GM04504 (cell line): ENCODE measurements at regions not wholly inside any gene's neighbourhood (a gene's known extent, or its start where the extent isn't known, plus 50 kb on each side); places are given as distances from the start of the nearest gene placed in this dataset.

Source experiments
- DNase-seq: peaks from one replicate; pipeline ENCODE4 v3.0.0-alpha.2; 2012; ENCODE audit warnings: low read depth

DNA sequence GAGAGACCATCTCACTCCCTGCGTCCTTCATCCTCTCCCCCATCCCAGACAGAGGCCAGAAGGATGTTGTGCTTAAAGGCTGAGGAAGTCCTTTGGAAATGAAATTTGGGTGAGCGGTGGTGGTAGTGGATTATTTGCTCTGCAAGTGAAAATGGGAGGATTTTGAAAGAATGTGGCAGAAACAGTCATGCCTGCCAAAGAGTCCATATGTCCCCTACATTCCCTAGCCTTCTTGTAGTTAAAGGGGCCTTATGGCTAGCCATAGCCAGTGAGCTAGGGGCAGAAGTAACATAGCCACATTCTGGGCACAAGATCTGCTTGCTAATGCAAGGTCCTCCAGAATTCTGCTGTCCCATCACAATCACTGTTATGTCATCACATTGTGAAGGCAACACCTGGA lies 360.2 kb upstream of the TSHZ3 start:
- DNase-seq, result no peak

DNA sequence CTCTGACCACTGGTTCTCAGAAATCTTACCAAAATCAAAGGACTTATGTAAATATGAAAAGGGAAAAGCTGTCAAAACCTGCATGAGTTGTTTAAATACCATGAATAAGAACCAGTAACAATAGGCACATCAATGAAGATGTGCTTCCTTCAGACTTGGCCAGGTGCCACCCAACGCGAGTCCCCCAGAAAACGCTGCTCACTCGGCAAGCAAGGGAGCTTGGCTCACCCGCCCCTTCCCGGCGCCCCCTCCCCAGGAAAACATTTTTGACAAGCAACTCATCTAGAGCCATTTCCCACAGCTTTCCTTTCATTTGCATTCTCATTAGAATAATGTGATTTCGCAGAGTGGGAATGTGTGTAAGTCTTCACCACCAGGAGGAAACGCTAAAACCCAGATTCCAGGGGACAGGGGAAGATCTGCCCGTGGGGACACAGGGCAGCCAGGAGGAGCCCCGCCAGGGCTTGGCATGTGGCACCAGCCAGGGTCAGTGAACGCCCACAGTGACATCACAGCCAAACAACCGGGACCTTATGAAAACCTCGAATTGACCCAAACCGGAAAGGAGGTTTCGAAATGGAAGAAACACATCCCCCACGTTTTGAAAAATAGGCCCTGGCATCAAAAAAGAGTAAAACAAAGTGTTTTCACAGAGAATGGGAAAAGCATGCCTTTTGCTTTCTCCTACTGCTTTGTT lies 366.2 kb upstream of the TSHZ3 start:
- no peak for DNase-seq

DNA sequence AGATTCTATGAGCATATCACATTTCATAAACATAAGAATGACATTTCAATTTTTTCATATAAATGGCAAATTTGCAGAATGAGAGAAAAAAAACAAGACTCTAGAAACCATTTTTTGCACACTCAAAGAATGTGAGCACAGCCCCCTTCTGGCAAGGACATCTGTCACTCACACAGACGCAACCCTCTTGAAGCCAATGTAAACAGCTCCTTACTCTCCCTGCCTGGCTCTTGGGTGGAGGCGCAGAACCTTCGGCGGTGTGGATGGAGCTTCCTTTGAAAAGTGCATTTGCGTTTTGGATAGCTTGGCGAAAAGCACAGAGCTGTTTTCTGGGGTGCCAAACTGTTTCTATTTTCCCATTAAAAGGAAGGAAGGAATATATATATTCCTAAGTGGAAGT lies 367.6 kb upstream of the TSHZ3 start:
- DNase-seq, result no peak

DNA sequence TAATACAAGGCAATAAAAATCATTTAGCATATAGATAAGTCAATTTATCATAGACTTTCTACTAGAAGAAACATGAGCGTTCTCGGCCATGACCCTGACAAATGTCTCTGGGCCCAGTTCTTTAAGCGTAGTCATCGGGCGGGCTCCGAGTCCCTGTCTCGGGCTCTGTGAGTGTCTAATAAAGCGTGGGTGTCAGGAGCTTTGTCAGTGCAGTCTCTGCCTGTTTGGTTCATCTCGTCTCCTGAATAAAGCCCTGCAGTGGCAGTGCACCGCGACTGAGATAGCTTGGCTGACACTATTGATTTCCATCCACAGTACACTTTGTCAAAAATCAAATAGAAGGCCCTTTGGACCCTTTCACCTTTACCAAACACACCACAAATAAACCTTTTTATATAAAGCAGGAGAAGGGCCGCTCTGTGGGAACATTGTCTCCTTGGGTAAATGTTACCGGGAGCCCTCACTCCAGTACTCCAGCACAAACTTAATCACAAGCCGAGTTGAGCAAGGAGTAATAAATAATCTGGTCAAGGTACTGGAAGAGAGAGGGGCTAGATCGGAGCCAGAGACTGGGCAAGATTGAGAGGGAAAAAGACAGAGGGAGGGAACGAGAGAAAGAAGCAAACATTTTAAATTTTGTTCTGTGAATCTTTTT lies 368.2 kb upstream of the TSHZ3 start:
- no peak for DNase-seq

DNA sequence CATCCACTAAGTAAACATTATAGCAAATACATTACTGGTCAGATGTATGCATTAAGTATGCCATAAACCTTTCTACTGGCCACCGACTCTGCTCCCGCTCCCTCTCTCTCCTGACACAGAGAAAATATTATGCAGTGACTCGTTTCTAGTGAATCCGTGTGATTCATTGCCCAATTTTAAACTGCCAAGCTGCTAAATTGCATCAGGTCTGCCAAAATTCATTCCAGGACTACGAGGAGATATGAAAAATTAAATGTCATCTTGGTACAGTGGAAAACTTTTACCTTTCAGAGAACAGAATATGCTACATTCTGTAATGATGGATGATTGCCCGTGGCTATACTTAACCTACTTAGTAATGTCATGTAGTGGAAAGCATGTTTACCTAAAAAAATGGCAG lies 368.8 kb upstream of the TSHZ3 start:
- no peak for DNase-seq

DNA sequence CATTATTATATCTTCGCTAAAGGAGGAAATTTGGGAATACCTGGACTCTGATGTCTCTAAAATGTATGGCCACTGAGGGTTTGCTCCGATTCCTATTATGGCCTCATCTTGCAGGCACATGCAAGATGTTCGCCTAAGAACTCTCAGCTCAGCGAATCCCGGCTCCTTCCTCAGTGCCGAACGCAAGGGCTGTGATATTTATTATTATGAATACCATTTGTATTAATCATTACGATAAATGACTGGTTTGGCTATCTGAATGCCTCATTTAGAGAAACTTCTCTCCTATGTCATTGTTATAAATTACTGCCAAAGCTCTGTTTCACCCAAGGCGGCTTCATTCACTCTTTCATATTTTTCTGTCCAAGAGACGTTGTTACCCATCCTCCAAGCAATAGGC lies 369.7 kb upstream of the TSHZ3 start:
- no peak for DNase-seq

DNA sequence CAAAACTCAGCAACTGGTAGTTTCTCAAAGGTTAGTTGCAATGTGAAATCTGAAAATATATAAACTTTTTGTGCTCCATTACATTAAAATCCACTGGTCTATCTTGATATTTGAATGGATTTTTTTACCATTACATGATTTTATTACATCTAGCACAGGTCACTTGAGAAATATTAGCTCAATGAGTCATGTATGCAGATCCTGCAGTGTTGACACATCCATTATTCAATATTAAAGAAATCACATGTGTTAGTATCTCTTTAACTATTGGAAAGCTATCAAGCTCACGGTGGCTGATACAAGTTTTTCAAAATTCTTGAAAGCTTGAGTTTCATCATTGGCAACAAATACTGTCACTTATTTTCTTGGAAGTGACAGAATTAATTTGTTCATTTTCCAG lies 373.9 kb upstream of the TSHZ3 start:
- no peak for DNase-seq

DNA sequence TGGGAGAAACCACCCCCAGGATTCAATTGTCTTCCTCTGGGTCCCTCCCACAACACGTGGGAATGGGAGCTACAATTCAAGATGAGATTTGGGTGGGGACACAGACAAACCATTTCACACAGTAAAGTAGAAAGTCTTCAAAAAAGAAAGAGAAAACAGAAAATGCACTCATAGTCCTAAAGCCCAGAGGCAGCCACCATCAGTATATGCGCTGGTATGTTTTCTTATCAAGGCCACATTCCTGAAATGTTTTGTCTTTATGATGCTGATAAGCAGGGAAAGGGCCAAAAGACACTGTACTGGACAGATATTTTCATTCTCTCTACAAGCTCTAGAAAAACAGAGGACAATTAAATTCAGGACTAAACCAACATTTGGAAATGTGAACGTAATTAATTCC lies 375.8 kb upstream of the TSHZ3 start:
- DNase-seq, result no peak

DNA sequence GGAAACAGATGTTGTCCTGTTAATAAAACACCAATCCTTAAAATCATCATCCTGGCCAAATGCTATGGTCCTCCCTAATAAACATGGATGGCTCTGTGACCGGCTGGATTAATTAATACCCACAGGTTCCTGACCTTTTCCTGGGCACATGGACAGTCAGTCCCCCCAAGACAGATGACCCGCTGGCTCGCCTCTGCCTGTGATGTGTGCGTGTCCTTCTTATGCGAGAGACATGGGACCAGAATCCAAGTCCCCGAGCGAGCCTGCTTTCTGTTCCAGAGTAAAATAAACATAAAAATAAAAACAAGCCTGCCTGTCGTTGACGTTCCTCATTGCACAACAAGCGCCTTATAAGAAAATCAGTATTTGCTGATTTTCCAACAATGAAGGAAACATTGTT lies 378.3 kb upstream of the TSHZ3 start:
- no peak for DNase-seq

DNA sequence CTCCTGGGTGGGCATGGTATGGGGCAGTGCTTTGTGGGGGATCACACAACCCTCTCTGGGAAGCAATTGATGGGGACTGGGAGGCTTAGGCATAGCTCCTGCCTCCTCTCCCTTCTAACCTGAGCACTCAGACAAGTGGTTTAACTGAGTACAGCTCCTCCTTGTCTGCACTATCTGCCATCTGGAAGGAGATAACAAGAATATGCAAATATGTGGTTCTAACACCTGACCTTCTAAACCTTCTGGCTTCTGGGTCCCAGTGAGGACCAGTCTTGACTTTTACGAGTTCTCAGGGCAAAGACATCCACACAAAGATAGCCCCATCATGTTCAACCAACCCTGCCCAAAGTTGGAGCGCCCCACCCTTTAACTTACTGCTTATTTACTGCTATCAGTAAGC lies 381.0 kb upstream of the TSHZ3 start:
- no peak for DNase-seq

DNA sequence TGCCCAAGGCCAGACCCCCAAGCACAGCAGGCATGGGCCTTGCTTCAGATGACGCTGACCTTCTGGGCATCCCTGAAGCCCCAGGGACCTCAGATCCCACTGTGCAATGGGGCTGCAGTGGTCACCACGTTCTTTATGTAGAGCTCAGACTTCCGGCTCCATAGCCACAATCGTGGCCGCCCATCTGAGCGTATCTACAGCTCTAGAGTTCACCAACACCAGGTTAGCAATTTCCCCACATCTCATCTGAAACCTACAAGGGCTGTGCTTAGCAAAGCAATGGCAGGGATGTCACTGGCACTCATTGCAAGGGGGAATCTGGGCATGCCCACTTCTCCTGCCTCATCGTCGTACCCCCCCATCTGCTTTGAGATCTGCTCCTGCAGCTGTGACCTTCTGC lies 384.4 kb upstream of the TSHZ3 start:
- no peak for DNase-seq

DNA sequence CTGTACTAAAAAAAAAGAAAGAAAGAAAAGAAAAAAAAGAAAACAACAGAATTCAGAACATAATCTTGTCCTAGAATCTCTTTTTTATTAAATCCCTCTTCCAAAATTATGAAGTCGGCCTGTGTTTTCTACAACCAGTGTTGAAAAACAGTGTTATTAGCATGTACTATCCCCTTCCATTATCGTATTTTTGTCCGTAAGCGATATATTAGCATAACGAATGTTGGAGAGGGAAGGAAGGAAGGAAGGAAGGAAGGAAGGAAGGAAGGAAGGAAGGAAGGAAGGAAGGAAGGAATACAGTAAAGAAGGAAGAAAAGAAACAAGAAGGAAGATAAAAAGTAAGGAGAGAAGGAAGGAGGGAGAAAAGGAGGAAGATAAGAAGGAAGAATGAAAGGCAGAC lies 393.0 kb upstream of the TSHZ3 start:
- no peak for DNase-seq

DNA sequence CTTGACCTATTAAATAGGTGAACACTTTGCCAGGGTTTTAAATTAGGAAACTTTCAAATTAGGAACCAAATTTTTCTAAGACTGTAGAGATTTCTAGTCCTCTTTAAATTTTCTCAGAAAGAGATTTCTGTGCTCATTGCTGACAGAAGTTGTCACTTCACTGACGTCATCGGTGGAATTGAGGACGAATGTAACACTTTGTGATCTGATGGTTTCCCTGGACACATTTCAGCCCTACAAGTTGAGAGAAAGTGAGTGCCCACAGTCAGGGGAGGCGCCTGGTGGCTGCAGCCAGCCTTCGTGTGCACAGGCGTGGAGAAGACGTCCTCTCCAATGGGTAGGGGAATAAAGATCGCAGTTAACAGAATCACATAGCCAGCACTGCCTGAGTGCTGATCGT lies 396.5 kb upstream of the TSHZ3 start:
- no peak for DNase-seq

DNA sequence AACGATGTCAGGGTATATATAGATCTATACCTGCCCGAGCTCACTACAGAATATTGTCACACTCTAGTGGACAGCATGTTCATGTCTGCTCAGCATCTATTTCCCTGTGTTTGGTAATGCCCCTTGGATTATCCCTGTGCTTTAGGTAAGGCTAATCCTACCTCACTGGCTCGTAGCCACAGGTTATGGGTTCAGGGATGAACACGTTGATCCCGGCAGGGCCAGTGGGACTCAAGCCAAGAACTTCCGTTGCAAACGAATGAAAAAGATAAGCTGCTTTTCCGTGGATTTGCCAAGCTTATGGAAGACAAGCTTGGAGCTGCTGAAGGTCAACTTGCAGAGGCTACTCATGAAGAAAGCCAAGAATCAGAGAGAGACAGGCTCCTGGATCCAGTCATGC lies 400.0 kb upstream of the TSHZ3 start:
- no peak for DNase-seq

DNA sequence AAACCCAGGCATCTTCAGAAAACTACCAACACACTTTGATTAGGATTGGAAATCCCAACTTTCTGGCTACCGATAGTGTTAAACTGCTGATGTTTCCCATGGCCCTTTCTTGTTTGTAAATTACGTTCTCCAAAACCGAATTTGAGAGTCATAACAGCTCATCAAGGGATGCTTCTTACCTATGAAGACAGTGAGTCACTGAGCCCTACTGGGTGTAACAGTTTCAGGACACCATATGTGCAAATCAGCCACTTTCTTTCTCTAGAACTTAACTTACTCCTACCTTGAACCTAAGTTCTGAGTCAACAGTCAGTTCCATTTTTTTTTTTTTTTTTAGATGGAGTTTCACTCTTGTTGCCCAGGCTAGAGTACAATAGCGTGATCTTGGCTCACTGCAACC lies 410.1 kb upstream of the TSHZ3 start:
- DNase-seq, result no peak

DNA sequence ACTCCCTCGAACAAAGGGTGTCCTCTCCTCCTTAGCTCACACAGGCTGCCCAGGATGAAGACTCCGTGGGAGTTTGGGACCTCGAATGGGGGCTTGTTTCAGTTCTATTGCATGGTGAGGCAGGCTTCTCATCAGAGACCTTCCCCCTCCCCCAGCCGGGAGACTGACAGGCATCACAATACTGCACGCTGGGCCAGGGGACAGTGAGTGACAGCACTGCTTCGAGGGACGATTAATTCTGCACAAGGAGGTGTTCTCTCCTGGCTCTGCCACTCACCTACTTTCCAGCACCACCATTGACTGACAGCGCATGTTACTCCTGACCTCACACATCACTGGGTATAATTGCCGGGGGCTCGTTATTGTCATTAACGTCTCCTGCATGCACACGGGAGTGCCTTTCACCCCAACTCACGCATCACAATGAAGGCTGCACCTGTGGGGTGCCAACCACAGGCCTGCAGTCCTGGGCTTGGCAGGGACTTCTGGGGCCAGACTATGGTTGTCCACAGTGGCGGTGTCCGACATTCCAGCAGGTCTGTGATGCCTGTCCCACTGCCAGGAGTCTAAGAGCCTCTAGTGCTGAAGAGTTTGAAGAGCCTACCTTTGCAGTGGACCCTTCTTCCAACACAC lies 412.2 kb upstream of the TSHZ3 start:
- DNase-seq, result no peak

DNA sequence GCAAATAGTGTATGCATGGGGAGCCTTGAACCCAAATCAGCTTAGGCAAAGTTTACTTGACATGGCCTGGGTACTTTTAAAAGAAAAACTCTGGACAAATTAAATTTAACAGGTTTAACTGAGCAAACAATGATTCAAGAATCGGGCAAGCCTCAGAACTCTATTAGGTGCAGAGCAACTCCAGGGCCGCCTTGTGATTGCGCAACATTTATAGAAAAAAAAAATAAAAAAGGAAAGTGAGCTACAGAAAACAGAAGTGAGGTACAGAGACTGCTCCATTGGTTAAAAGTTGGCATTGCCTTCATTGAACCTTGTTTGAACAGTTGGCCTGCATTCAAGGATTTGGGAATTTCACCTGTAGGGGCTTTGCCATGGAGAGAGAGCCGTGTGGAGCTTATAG lies 421.0 kb upstream of the TSHZ3 start:
- no peak for DNase-seq

DNA sequence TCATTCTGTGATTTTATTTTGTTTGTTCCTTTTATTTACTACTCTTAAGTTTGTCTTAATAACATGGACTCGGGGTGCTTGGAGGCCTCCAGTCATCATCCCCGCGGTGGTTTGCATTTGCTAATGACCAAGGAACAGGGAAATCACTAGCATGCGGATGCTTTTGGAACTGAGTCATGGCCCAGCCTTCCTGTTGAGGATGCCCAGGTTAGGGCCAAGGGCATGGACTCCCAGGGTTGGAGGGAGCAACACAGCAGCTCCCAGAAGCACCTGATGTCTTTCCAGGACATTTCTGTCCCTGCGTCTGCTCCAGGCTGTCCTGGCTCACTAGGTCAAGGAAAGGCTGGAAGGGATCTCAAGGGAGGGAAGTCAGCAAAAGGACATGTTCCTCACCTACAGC lies 423.7 kb upstream of the TSHZ3 start:
- DNase-seq, result no peak

DNA sequence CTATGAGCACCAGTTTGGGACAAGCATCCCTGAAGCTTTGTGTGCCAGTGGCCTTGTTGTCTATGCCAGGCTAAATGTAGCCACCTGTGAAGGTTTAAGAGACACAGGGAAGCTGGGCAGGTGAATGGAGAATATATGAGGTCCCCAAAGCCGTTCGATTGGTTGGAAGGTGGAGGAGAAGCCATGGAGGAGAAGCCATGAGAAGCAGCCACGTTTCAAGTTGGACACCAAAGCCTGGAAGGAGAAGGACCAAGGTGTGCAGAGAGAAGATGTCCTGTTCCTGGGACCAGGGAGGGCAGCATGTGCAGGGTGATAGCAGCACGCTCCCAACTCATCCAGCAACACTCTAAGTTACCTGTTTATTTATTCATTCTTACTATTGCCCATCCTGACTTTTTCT lies 432.3 kb upstream of the TSHZ3 start:
- DNase-seq, result no peak

DNA sequence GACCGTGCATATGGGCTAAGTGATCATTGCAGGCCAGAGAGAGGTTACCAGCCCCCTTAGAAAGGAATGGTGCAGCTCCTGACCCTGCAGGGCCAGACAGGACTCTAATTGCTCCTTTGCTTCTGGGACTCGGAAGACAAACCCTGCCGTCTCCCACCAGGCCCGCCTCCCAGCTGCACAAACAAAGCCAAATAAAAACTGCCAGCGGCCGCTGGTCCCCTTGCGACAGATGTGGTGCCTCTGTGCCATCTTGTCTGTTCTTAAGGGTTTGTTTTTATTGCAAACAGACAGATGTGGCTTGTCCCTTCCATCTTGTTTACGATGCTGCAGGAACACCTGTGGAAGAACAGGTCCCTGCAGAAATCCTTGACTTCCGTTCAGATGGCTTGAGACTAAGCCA lies 434.4 kb upstream of the TSHZ3 start:
- no peak for DNase-seq

DNA sequence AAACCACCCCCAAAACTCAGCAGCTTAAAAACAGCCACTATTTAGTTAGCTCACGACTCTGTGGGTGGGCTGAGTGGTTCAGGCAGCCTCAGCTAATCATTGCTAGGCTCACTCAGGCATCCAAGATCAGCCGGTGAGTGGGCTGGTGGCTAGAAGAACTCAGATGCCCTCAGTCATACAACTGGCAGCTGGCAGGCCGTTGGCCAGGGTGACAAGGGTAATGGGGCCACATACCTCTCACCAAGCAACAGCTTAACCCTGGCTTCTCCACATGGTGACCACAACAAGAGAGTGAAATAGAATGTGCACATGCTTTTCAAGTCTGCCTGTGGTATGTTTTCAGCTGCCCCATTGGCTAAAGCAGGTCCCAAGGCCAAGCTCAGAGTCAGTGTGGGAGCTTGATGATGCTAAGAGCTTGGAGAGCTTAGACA lies 435.4 kb upstream of the TSHZ3 start:
- no peak for DNase-seq

DNA sequence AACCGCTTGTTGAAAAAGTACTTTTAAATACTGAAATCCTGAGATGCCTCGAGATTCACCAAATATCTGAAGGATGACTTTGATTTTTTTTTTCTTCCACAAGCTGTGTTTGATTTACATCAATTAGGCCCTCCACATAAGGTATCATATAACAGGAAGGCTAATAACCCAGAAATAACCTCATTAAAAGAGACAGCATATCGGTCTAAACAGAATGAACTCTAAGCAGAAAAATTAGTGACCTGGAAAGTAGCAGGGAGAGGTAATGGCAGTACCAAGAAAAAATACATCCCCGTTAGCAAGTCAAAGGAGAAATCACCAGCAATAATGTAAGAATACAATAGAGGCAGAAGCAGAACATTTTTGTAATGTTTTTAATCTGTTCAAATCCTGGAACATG lies 452.4 kb upstream of the TSHZ3 start:
- DNase-seq, result no peak

DNA sequence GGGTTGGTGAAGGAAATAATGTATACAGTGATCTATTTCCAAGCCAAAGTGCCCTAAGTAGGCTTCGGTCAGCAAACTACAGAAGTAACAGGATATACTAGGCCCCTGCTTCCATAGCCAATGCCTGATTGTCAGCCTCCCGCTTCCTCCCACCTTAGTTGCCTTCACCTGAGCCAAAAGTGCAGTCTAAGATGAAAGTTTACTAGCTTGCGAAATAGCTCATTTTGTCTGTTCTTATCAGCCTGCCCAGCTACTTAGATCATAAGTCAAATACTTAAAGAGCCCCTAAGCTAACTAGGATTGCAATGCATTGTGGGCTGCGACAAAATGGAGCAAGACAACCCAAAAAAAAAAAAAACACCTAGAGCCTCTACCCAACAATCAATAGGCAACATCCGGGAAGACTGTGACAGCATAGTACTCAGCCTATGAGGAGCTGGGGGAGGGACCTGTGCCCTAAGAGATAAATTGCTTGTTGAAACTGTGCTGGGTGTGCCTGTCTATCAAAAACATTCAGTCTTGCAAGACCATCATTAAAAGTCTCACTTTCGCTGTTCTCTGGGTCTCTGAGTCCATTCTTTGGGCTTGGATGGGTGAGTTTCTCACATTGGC lies 454.7 kb upstream of the TSHZ3 start:
- no peak for DNase-seq
